Left lobe of liver (tissue), 2 donors: ENCODE measurements at regions not wholly inside any gene's neighbourhood (a gene's known extent, or its start where the extent isn't known, plus 50 kb on each side); places are given as distances from the start of the nearest gene placed in this dataset.
"Not testable (repeated sequence)": the region's sequence is repeated elsewhere in the genome, so short reads cannot be mapped to it uniquely, and the experiment has no call there.

Experiments used
- ATAC-seq: fragments of 200-7000 bp; cut with Tn5 transposase; one replicate; pipeline ENCODE4 v1.9.1; 2020; ENCODE audit warnings: mild to moderate bottlenecking, moderate library complexity
- DNase-seq: peaks from one replicate; pipeline ENCODE4 v3.0.0-alpha.2; 2020; ENCODE audit warnings: low spot score
- donor health status: DM: no; HTN: no; CAD: no; lungs with moderate emphysema.
- donor health status: DM: no; HTN: yes; CAD: no.

GRCh38 chr10:57038531-57038930, 677.5 kb upstream of the ZWINT start:
- no peak for DNase-seq
- ATAC-seq, result no peak

GRCh38 chr10:57035310-57035709, 674.3 kb upstream of the ZWINT start:
- ATAC-seq (no peak), DNase-seq (no peak)

GRCh38 chr10:57032301-57032700, 671.2 kb upstream of the ZWINT start:
- ATAC-seq, DNase-seq: not testable (repeated sequence)

- no peak for DNase-seq
- no peak for ATAC-seq
Measured at GRCh38 chr10:57031346-57031745, 670.3 kb upstream of the ZWINT start.

GRCh38 chr10:57026307-57026706, 665.2 kb upstream of the ZWINT start:
- DNase-seq, result no peak
- no peak for ATAC-seq

GRCh38 chr10:57023626-57024025, 662.6 kb upstream of the ZWINT start:
- DNase-seq (no peak), ATAC-seq (no peak)

- DNase-seq (no peak), ATAC-seq (no peak)
Measured at GRCh38 chr10:57018452-57018851, 657.4 kb upstream of the ZWINT start.

GRCh38 chr10:57017356-57018037, 656.4 kb upstream of the ZWINT start:
- ATAC-seq, result no peak
- DNase-seq, result no peak

GRCh38 chr10:57015595-57016318, 654.7 kb upstream of the ZWINT start:
- DNase-seq (no peak), ATAC-seq (peak; percentile 49)

- ATAC-seq, result no peak
Measured at GRCh38 chr10:57015187-57015586, 654.1 kb upstream of the ZWINT start.

GRCh38 chr10:57014758-57015157, 653.7 kb upstream of the ZWINT start:
- ATAC-seq (no peak), DNase-seq (no peak)

More at GRCh38 chr10:57015187-57015586, 654.1 kb upstream of the ZWINT start:
- DNase-seq, result no peak

GRCh38 chr10:57008189-57008588, 647.1 kb upstream of the ZWINT start:
- ATAC-seq, result no peak
- no peak for DNase-seq

- ATAC-seq (no peak), DNase-seq (no peak)
Measured at GRCh38 chr10:56991591-56992069, 630.6 kb upstream of the ZWINT start.

GRCh38 chr10:56975513-56975912, 614.5 kb upstream of the ZWINT start:
- DNase-seq (no peak), ATAC-seq (no peak)

- ATAC-seq (no peak), DNase-seq (no peak)
Measured at GRCh38 chr10:56973766-56974165, 612.7 kb upstream of the ZWINT start.

- no peak for ATAC-seq
- DNase-seq, result no peak
Measured at GRCh38 chr10:56943221-56943755, 582.2 kb upstream of the ZWINT start.

- no peak for DNase-seq
Measured at GRCh38 chr10:56934515-56934914, 573.5 kb upstream of the ZWINT start.

GRCh38 chr10:56928714-56929113, 567.7 kb upstream of the ZWINT start:
- ATAC-seq, result no peak
- DNase-seq, result no peak

More at GRCh38 chr10:56934515-56934914, 573.5 kb upstream of the ZWINT start:
- ATAC-seq, result no peak

- ATAC-seq (no peak), DNase-seq (no peak)
Measured at GRCh38 chr10:56927701-56928100, 566.6 kb upstream of the ZWINT start.

GRCh38 chr10:56920601-56921261, 559.7 kb upstream of the ZWINT start:
- DNase-seq (no peak), ATAC-seq (no peak)

GRCh38 chr10:56912043-56912442, 551.0 kb upstream of the ZWINT start:
- ATAC-seq (no peak), DNase-seq (no peak)

- DNase-seq, result no peak
Measured at GRCh38 chr10:56905051-56905450, 544.0 kb upstream of the ZWINT start.

More at GRCh38 chr10:56905051-56905450, 544.0 kb upstream of the ZWINT start:
- ATAC-seq, result no peak
